ENCODE measurements at regions not wholly inside any gene's neighbourhood (a gene's known extent, or its start where the extent isn't known, plus 50 kb on each side); places are given as distances from the start of the nearest gene placed in this dataset.

DNA sequence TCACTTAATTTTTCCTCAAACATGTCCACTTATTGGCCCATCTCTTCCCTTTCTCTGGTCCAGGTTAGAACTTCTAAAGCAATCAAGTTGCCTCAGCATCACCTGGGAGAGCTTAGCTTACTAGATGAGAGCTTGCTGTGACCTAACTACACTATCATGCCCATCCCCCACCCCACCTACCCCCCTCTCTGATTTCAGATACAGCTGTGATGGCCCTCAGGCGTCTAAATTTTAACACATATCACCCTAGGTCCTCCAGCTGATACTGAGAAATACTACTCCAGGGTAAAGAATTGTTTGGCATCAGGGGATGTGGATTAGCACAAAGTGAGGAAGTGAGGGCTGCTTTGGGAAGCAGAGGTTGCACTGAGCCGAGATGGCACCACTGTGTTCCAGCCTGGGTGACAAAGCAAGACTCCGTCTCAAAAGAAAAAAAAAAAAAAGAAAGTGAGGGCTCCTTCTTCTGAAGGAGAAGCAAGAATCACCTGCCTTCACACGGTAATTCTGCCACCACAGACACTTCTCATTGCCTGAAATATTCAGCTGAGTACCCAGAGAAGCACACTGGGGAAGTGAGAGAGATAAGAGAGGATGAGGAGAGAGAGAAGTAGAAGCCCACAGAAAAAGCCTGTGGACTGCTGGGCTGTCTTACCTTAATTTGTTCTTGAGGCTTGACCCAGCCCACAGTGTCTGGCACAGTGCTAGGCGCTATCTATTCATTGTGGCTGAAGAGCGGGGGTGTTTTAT, 263.4 kb downstream of the ASXL3 start:
- DNase-seq (ENCODE audit: low read depth) = no peak
- no peak for TF ChIP-seq CTCF (IDR thresholded peaks at IDR 0.05; ENCODE audit: low read length, missing control alignments)

GRCh38 chr18:33840212-33840593, 262.2 kb downstream of the ASXL3 start:
- DNase-seq (ENCODE audit: low read depth) = no peak
- no peak for TF ChIP-seq CTCF (IDR thresholded peaks at IDR 0.05; ENCODE audit: low read length, missing control alignments)
- no peak overlapping the region for H3K4me3 ChIP-seq (replicated peaks; ENCODE audit: low read depth, low read length)

More for the DNA sequence above, 263.4 kb downstream of the ASXL3 start:
- H3K4me3 ChIP-seq (replicated peaks; ENCODE audit: low read depth, low read length) = no peak overlapping the region

DNA sequence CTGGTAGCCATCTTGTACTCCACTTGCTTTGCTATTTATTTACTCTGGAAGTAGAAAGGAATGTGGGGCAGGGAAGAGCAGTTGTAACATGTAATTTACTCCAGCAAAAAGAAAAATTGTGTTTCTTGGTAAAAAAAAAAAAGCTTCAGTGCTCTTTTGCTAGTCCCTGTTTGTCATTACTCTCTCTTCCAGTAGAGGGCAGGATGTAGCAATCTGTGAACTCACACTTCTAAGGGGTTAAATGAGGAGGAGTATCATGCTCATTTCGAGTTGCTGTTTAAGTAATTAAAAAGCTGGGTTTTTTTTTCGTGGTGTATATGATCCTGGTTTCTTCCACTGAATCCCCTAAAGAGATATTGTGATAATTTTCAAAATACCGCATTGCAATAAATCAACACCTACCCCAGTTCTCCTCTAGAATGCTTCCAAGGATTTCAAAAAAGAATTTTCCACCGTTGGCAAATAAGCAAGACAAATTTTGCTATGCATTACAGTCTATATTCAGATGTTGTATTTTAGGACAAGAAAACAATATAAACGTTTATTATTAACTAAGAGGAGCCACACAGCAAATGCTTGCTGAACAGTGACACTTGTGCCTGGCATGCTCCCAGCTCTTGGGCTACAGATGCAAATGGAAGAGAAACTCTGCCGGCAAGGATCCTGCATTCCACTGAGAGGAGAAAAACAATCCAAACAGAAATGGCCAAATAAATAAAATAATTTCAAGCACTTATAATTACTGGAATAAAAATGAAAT, 261.6 kb downstream of the ASXL3 start:
- no peak overlapping the region for H3K4me3 ChIP-seq (replicated peaks; ENCODE audit: low read depth, low read length)
- TF ChIP-seq CTCF (IDR thresholded peaks at IDR 0.05; ENCODE audit: low read length, missing control alignments) = peak; percentile 92
- peak; percentile 67 for DNase-seq (ENCODE audit: low read depth)

- no peak for DNase-seq (ENCODE audit: low read depth)
- no peak overlapping the region for H3K4me3 ChIP-seq (replicated peaks; ENCODE audit: low read depth, low read length)
- no peak for TF ChIP-seq CTCF (IDR thresholded peaks at IDR 0.05; ENCODE audit: low read length, missing control alignments)
Measured at GRCh38 chr18:33838054-33838453, 260.0 kb downstream of the ASXL3 start.

GRCh38 chr18:33837191-33837590, 259.2 kb downstream of the ASXL3 start:
- no peak for TF ChIP-seq CTCF (IDR thresholded peaks at IDR 0.05; ENCODE audit: low read length, missing control alignments)
- H3K4me3 ChIP-seq (replicated peaks; ENCODE audit: low read depth, low read length) = no peak overlapping the region
- no peak for DNase-seq (ENCODE audit: low read depth)

GRCh38 chr18:33836564-33836963, 258.5 kb downstream of the ASXL3 start:
- no peak overlapping the region for H3K4me3 ChIP-seq (replicated peaks; ENCODE audit: low read depth, low read length)
- no peak for DNase-seq (ENCODE audit: low read depth)
- no peak for TF ChIP-seq CTCF (IDR thresholded peaks at IDR 0.05; ENCODE audit: low read length, missing control alignments)
